GM12891 (cell line): ENCODE measurements at regions not wholly inside any gene's neighbourhood (a gene's known extent, or its start where the extent isn't known, plus 50 kb on each side); places are given as distances from the start of the nearest gene placed in this dataset.
"Not testable (repeated sequence)": the region's sequence is repeated elsewhere in the genome, so short reads cannot be mapped to it uniquely, and the experiment has no call there.

Source experiments
- PAX5 ChIP-seq: IDR thresholded peaks from 2 replicates; pipeline ENCODE4 v1.6.1; 2011; ENCODE audit warnings: low read length, moderate library complexity, mild to moderate bottlenecking; ENCODE audit not compliant: insufficient read depth, severe bottlenecking
- POLR2A ChIP-seq: IDR thresholded peaks from 2 replicates; pipeline ENCODE4 v1.6.1; 2011; ENCODE audit warnings: low read depth, low read length, control low read depth
- POLR2AphosphoS5 ChIP-seq: IDR thresholded peaks from 2 replicates; pipeline ENCODE4 v1.6.1; 2011; ENCODE audit warnings: low read depth, low read length, control low read depth

GRCh38 chr7:76703815-76704214 is 76.7 kb upstream of the POMZP3 start:
- TF ChIP-seq POLR2A, POLR2AphosphoS5, PAX5: not testable (repeated sequence)
